ENCODE measurements at regions not wholly inside any gene's neighbourhood (a gene's known extent, or its start where the extent isn't known, plus 50 kb on each side); places are given as distances from the start of the nearest gene placed in this dataset.

DNA sequence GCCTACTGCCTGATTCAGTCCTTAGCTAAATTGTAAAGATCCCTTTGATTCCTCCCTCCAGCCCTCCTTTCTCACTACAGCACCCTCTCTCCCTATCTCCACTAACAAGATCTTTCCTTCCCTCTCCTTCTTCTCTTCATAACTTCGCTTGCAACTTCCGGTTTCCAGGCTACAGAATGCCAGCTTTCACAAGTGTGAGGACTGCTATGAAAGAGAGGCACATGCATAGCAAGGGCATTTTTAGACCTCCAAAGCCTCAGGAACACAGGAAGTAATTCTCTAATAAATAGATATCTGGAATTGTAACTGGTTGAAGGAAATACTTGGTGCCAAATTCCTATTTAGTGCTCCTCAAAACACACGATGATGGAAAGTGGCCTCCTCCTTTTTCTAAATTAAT, 196.7 kb downstream of the HLX start:
- TF ChIP-seq, protein P1, sequence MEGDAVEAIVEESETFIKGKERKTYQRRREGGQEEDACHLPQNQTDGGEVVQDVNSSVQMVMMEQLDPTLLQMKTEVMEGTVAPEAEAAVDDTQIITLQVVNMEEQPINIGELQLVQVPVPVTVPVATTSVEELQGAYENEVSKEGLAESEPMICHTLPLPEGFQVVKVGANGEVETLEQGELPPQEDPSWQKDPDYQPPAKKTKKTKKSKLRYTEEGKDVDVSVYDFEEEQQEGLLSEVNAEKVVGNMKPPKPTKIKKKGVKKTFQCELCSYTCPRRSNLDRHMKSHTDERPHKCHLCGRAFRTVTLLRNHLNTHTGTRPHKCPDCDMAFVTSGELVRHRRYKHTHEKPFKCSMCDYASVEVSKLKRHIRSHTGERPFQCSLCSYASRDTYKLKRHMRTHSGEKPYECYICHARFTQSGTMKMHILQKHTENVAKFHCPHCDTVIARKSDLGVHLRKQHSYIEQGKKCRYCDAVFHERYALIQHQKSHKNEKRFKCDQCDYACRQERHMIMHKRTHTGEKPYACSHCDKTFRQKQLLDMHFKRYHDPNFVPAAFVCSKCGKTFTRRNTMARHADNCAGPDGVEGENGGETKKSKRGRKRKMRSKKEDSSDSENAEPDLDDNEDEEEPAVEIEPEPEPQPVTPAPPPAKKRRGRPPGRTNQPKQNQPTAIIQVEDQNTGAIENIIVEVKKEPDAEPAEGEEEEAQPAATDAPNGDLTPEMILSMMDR (IDR thresholded peaks at IDR 0.05 in 4 of 5, conservative IDR thresholded peaks at IDR 0.05 in 1 of 5): no peak
- no peak for TF ChIP-seq POLR2A (IDR thresholded peaks at IDR 0.05)
